ENCODE measurements at regions not wholly inside any gene's neighbourhood (a gene's known extent, or its start where the extent isn't known, plus 50 kb on each side); places are given as distances from the start of the nearest gene placed in this dataset.

GRCh38 chr2:221818616-221819320 lies 246.7 kb upstream of the EPHA4 start:
- no peak for TF ChIP-seq EZH2 (IDR thresholded peaks at IDR 0.05; ENCODE audit: low read depth, low read length, severe bottlenecking)
- no peak for TF ChIP-seq TCF12 (IDR thresholded peaks at IDR 0.05; ENCODE audit: low read depth, low read length)
- no peak for TF ChIP-seq SIN3A (conservative IDR thresholded peaks at IDR 0.05 in 1 of 2, IDR thresholded peaks at IDR 0.05 in 1 of 2; ENCODE audit: low read depth in 1 of 2, low read length in 2 of 2)
- TF ChIP-seq EGR1 (IDR thresholded peaks at IDR 0.05; ENCODE audit: borderline replicate concordance, low read depth, low read length), result no peak
- no peak for TF ChIP-seq CTCF (IDR thresholded peaks at IDR 0.05; ENCODE audit: control extremely low read depth in 1 of 3, insufficient read depth in 1 of 3, low read depth in 1 of 3, low read length in 3 of 3)
- TF ChIP-seq POLR2A (IDR thresholded peaks at IDR 0.05; ENCODE audit: control extremely low read depth in 1 of 2, low read depth in 2 of 2, low read length in 2 of 2), result no peak
- TF ChIP-seq SP2 (IDR thresholded peaks at IDR 0.05; ENCODE audit: low read length), result no peak
- no peak for TF ChIP-seq SP1 (IDR thresholded peaks at IDR 0.05; ENCODE audit: low read depth, low read length)
- no peak for TF ChIP-seq TAF1 (IDR thresholded peaks at IDR 0.05; ENCODE audit: low read depth, low read length)
- no peak for TF ChIP-seq CBX8 (IDR thresholded peaks at IDR 0.05; ENCODE audit: borderline replicate concordance, low read depth, low read length)
- no peak for TF ChIP-seq RBBP5 (IDR thresholded peaks at IDR 0.05; ENCODE audit: borderline replicate concordance, low read depth, low read length)
- no peak for TF ChIP-seq RXRA (IDR thresholded peaks at IDR 0.05; ENCODE audit: insufficient read depth, low read depth, low read length)

Data from H1 (cell line).